GM21723 (cell line): ENCODE measurements at regions not wholly inside any gene's neighbourhood (a gene's known extent, or its start where the extent isn't known, plus 50 kb on each side); places are given as distances from the start of the nearest gene placed in this dataset.
"Not testable (repeated sequence)": the region's sequence is repeated elsewhere in the genome, so short reads cannot be mapped to it uniquely, and the experiment has no call there.

Experiments used
- ATAC-seq: cut with Tn5 transposase; IDR thresholded peaks from one replicate; pipeline ENCODE4 v1.9.1; 2021; ENCODE audit warnings: mild to moderate bottlenecking, moderate library complexity; ENCODE audit not compliant: unreplicated experiment

DNA sequence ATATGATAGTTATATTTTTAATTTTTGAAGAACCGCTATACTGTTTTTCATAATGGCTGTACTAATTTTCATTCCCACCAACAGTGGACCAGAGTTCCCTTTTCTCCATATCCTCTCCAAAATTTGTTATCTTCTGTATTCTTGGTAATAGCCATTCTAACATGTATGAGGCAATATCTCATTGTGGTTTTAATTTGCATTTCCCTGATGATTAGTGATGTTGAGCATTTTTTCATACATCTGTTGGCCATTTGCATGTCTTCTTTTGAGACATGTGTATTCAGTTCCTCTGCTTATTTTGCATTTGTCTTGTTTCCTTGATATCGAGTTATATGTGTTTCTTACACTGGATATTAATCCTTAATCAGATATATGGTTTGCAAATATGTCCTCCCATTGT lies 770.8 kb upstream of the MBL2 start:
- ATAC-seq: no peak

DNA sequence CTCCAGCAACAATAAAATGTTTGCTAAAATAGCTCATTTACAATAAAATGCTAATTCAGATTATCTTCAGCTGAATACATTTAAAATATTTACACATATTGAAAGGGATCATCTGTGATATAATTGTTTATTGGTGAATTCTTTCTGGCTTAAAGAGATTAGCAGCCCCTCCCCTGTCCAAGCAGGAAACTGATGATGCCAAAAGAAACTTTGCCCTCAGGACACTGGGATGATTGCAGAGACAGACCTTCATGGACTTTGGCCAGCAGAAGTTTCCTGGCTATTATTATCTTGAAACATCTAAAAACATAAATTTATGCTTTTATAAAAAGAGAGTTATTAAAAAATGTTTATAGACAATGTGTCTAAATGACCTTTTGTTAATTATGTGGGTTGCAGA lies 764.9 kb upstream of the MBL2 start:
- no peak for ATAC-seq

DNA sequence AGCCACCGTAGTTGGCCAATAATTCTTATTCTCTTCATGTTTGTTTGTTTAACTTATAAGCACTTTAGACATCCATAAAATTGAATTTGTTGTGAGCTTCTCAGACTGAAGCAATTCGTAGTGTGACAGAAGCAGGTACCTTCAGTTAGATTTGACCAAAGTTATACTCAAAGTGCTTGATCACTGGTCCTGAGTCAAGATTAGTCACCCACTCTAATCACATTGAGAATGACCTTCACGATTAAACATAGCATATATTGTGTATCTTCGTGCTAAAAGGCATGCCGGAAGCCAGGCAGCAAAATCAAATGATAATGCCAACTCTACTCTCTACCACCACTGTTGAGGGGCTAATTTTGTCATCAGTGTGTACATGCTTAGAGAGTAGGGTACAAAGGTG lies 763.7 kb upstream of the MBL2 start:
- no peak for ATAC-seq

DNA sequence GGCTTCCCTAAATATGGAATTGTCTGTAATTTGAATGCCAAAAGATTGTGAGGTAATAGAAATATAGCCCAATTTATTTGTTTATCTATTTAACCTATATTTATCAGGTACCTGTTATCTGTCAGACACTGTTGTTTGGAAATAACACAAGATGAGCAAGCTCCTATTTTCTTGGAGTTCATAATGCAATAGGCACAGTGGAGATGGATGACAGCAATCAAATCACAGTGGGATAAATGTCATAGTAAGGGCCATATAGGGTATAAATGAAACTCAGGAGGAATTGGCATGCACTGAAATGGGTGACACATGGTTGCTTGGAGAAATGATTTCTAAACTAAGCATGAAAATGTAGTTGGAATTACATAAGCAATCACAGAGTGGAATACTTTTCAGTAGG lies 761.8 kb upstream of the MBL2 start:
- no peak for ATAC-seq

DNA sequence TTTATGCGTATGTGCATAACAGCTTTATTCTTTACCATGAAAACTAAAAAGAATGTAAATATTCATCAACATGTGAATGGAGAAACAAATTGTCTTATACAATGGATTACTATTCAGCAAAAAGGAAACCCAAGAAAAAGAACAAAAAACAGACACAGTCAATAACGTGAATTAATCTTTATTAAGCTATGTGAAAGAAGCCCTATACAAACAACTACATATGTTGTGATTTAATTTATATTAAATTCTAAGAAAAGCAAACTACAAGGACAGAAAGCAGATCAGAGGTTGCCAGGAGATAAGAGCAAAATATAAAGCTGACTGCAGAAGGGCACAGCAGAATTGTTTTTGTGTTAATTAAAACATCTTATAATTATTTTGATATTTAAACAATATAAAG lies 756.4 kb upstream of the MBL2 start:
- no peak for ATAC-seq

DNA sequence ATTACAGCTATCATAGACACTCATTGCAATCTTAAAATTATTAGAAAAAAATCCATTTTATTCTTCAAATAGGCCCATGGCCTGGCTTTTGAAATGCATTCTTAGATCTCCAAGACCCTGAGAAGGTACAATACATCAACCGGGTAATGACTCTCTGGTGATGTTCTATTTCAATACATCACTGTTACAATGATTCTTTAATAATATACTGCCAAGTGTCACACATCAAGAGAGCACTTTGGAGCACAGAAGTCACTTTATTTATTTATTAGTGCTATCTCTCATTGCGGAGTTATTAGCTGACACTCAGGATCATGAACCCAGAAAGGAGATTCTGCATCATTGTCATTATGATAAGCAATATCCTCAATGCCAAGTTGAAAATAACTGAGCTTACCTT lies 748.5 kb upstream of the MBL2 start:
- ATAC-seq: no peak

DNA sequence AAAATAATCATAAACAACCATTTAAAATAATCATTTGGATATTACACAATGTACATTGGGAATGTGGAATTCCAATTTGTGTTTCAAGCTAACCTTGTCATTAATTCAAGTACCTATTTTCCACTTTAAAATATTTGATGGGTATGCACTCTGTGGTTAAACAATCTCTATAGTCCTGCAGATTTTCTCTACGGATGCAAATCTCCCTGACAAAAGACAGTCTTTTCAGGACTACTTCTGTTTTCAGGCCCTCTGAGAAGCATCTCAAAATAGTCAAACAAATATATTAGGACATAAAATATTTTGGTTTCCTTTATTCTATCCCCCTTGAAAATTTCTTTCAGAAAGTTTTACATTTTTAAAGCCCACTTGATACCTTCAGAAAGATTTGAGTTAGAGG lies 735.6 kb upstream of the MBL2 start:
- ATAC-seq: no peak

DNA sequence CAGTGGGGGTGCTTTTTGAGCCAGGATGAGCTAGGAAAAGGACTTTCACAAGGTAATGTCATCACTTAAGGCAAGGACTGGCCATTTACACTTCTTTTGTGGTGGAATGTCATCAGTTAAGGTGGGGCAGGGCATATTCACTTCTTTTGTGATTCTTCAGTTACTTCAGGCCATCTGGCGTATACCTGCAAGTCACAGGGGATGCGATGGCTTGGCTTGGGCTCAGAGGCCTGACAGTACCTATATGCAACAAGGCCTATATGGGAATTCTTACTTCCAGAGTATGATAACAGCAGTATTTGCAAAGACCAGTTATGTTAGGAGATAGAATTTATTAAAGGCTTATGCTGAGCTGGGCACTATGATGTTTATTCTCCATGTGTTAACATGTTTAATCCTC lies 731.9 kb upstream of the MBL2 start:
- ATAC-seq: not testable (repeated sequence)

DNA sequence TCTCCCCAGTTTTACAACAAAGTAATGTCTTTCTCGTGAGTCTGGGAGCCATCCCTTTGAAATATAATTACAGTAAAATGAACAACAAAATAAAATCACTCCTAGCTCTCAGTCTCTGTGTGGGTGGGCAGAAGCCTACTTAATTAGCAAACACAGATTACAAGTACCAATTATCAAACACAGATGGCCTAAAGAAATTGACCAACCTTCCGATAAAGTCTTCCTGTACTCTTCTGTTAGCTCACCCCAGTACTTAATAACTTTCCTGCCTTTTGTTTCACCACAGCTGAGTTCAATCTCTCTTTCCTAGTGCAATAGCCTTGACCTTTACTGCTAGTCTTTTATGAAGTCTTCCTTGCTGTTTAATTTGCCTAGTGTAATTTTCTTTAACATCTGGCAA lies 719.2 kb upstream of the MBL2 start:
- no peak for ATAC-seq

DNA sequence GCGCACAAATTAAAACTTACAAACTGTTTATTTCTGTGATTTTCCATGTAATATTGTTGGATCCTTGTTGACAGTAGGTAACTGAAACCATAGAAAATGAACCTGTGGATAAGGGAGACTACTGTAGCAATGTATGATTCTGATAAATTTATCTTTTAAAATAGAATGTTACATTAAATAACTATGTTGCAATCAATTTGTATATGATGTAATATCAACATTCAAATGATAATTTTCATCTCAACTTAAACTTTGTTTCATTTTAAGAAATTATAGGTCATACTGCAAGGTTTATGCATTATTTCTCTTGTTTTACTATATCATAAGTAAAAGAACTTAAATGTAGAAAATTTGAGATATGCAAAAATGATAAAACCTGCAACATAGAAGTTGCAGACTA lies 718.0 kb upstream of the MBL2 start:
- ATAC-seq: no peak

DNA sequence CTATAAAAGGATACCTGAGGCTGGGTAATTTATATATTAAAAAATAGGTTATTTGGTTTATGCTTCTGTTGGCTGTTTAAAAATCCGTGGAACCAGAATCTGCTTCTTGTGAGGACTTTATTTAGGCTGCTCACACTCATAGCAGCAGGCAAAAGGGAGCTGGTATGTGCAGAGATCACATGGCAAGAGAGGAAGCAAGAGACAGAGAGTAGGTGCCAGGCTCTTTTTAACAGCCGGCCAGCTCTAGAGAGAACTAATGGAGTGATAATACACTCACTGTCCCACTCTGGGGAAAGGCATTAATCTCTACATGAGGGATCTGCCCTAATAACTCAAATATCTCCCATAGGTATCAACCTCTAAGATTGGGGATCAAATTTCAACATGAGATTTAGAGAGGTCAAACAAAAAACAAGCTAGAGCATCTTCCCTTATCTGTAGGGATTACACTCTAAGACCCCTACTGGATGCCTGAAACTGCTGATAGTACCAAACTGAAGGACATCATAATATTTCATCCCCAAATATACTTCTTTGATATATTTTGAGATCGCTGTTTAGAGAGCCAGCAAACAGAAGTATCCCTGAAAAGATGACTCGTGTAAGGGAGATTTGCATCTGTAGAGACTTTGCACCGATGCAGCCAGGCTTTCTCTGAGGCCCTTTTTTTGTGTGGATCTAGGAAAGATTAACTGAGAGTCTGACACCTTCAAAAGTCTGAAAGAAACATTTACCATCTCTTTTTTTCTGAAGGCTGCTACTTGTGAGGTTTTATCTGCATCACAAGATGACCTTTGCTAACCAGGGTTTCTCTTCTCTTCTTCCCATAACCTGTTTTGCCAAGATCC lies 717.0 kb upstream of the MBL2 start:
- ATAC-seq: no peak

DNA sequence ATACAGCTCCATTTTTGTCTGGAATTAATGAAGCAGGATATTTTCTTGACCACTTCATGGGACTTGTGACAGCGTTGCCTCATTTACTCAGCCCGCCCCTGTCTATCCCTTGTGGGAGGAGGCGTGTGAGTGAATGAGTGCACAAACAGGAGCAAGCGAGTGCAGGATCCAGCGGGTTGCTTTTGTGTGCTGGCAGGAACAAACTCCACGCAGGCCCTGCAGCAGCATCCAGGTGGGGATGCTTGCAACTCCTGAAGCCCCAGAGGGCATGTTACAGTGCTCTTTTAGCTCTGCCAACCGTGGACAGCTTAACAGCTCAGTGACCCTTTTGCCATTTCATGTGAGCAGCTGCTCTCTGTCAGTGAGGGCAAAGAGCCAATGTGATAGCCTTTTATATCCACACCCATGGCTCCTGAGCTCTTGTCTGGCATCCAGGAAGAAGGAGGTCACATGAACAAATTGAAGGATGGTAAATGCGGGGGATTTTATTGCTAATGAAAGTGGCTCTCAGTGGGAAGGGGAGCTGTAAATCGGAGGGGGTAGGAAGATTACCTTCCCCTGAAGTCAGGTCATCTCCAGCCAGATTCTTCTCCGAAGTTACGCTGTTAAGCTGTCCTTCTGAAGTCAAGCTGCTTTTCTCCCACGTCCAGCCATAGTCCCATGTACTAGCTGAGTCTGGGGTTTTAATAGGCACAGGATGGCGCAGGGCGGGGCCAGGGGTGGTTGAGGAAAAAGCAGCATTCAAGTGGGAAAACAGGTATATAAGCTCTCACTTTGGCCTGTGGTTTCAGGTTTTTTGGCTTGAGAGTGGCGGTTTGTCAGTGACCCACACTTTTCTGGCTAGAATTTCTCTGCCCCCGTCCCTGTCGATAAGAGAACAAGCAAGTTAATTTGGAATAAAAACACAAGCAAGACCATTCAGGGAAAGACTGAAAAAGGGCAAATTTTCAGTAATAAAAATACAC lies 714.7 kb upstream of the MBL2 start:
- ATAC-seq: no peak

DNA sequence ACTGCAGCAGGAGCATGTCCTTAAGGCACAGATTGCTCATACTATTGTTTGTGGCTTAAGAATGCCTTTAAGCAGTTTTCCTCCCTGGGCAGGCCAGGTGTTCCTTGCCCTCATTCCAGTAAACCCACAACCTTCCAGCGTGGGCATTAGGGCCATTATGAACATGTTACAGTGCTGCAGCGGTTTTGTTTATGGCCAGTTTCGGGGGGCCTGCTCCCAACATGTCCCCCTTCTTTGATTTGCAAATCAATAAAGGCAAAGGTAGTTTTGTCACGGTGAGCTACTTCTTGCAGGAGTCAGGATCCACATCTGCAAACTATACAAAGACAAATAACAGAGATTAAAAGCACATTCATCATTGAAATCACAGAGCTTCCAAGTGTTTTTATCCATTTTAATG lies 712.8 kb upstream of the MBL2 start:
- ATAC-seq: not testable (repeated sequence)

DNA sequence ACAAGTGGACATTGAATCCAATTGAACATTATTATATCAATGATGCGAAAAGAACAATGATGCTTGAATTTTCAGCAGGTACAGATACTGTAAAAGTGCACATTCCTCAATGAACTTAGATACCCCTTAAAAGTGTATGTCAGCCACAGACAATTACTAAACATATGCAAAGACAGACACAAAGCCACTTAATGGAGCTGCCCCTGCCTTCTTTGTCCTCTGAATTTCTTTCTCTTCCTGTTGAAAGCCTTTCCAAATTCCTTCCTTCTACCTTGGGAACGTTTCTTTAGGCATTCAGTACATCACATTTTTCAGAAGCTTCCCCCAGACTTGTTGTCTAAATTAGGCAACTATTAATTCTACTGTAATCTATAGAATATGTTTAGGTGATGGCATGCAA lies 706.8 kb upstream of the MBL2 start:
- no peak for ATAC-seq

DNA sequence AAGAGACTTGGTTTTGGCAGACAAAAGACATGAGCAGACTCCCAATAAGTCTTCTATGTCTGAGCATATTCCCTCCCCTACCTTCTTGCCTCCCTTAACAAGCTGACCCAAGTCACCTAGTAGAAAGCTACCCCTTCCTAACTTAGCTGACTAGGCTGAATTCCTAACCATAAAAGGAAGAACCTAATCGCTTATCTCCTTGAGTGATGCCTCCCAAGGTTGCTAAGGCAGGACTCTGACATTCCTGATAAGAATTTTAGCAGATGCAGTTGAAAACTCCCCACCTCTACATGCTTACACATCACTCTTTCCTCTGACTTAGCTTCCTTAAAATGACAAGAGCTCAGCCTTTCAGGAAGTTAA lies 704.7 kb upstream of the MBL2 start:
- no peak for ATAC-seq

DNA sequence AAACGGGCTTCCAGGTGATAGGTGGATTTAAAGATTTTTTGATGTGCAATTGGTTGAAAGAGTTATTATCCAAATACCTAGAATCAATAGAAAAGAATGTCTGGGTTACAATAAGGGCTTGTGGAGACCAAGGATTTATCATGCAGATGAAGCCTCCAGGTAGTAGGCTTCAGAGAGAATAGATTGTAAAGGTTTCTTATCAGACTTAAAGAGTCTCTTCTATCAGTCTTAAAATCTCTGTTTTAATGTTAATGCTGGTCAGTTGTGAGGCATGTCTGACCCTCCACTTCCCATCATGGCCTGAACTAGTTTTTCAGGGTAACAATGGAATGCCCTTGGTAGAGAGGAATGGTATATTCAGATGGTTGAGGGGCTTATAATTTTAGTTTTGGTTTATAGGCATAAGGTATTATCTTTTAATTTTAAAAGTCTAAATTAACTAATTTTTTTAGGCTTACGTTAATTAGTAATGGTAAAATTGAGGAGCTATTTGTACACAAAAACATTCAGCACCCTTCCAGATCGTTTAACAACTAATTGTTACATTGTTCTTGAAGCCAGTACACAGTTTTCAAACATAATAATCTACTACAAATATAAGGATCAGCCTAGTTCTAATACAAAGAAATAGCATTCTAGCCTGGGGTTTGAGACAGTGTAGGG lies 704.2 kb upstream of the MBL2 start:
- no peak for ATAC-seq

DNA sequence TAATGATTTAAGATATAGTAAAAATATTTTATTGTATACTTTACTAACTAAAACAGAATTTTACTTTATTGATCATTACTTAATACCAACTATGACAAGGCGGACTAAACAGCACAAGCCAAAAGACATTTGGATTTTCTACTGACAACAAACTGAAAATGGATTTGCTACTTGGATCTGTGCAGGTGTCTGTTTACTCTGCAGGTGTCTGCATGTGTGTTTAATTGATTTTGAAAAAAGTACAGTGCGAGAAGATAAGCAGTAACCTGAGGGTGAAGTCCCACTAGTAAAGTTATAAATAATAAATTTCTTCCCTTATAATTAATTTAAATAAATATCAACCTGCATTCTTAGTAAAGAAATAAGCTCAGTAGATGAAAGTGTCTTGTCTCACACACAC lies 696.8 kb upstream of the MBL2 start:
- ATAC-seq: no peak

DNA sequence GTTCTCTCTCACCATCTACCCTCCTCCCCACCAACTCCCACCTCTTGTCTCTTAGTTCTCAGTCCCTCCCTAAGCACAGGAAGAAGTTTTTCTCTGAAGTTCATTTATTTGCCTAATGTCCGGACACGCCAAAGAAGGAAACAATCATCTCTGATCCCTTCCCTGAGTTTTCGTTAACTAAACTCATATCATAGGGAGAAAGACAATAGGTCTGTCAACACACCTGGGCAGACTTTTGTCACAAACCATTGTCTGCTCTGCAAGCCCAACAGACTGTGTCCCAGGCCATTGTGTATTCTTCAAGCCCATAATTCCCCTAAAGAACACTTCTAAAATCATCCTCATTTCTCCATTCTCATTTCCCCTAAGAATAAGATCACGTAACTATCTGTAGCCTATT lies 691.0 kb upstream of the MBL2 start:
- no peak for ATAC-seq

DNA sequence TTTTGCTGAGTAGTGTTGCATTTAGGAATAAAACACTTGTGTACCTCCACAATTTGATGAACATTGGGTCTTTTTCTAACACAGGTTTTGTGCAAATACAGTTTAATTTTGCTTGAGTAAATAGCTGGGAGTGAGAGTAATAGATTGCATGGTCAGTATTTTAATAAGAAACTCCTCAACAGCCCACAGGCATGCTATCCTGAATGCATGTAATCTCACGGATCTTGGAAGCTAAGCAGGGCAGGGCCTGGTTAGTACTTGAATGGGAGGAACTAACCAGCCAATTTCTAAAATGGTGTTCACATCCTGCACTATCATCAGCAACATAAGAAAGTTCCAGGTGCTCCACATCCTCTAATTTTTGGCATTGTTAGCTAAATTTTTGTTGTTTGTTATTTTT lies 685.4 kb upstream of the MBL2 start:
- ATAC-seq: no peak

DNA sequence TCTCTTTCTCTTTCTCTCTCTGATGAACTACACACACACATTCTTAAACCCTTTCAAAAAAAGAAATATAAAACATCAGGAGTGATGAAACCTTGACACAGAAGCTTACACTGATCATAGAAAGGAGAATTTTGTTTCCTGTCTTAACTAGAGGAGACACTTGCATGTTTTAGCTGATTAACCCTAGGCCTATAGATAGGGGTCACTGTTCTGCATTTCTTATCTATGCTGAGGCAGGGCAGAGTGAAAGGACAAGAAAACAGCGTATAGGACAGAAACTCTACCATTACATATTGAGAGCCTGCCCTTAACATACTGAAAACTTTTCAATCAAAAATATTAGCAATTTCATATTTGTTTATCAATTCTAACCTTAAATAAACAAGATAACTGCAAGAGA lies 680.6 kb upstream of the MBL2 start:
- ATAC-seq: no peak

DNA sequence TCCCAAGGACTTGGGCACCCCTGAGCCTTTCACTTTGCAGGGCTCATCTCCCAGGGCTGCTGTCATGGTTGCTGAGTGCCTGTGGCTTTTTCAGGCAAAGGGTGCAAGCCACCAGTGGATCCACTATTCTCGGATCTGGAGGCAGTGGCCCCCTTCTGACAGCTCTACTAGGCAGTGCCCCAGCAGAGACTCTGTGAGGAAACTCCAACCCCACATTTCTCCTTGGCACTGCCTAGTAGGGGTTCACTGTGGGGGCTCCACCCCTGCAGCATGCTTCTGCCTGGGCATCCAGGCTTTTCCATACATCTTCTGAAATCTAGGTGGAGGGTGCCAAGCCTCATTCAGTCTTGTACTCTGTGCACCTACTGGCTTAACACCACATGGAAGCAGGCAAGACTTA lies 675.0 kb upstream of the MBL2 start:
- no peak for ATAC-seq

DNA sequence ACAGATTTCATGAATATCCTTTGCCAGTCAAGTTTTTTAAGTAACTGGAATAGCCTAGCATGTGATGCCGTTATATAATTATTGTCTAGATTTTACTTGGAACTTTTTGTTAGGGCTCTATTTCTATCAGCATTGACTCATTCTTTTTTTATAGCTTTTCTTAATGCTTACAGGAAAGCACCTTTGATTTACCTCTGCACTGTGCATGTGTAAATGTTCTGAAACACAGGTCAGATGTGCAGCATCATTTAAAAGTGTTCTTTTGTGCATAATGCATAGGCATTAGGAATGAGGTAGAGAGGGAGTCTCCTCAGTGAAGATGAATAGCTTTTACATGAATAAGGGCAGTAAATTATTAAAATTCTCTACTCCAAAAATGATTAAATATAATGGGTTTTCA lies 669.3 kb upstream of the MBL2 start:
- ATAC-seq: no peak
